HEK293 (cell line): ENCODE measurements at regions not wholly inside any gene's neighbourhood (a gene's known extent, or its start where the extent isn't known, plus 50 kb on each side); places are given as distances from the start of the nearest gene placed in this dataset.
"Not testable (repeated sequence)": the region's sequence is repeated elsewhere in the genome, so short reads cannot be mapped to it uniquely, and the experiment has no call there.

Experiments used
- CTCF ChIA-PET: fragments of 350-600 bp; formaldehyde crosslinking; extraction: SDS; loops from one replicate; lab custom pipeline; 2021; ENCODE audit warnings: antibody characterized with exemption; lab: Yijun Ruan, JAX
- POLR2A ChIA-PET: fragments of 300-600 bp; formaldehyde crosslinking; extraction: SDS; loops from one replicate; lab custom pipeline; 2020; ENCODE audit warnings: antibody characterized with exemption, inconsistent platforms; lab: Yijun Ruan, JAX
- H3K27ac ChIP-seq: fragments of 200-500 bp; sonication (Bioruptor generic); 2 replicates; pipeline ENCODE4 v1.5.1; 2014; ENCODE audit warnings: low read depth, low read length, control low read depth, inconsistent platforms; ENCODE audit errors: extremely low read depth
- H3K36me3 ChIP-seq, 2 experiments: fragments of 200-500 bp in 1 of 2; sonication (Bioruptor generic) in 1 of 2; 1 replicate in 1 of 2; 2 replicates in 1 of 2; pipeline ENCODE4 v1.5.1; 2014 to 2017; ENCODE audit warnings: inconsistent platforms in 2 of 2, low read length in 2 of 2; ENCODE audit not compliant: control insufficient read depth in 2 of 2, insufficient read depth in 1 of 2
- H3K4me1 ChIP-seq: fragments of 200-500 bp; sonication (Bioruptor generic); 2 replicates; pipeline ENCODE4 v1.5.1; 2014; ENCODE audit warnings: mild to moderate bottlenecking, low read length, inconsistent platforms; ENCODE audit not compliant: control insufficient read depth, insufficient read depth
- H3K4me3 ChIP-seq: 2 replicates; pipeline ENCODE4 v1.5.1; 2011; ENCODE audit warnings: low read depth, mild to moderate bottlenecking, control low read depth, low read length, moderate library complexity
- H3K9me3 ChIP-seq: fragments of 200-500 bp; sonication (Bioruptor generic); 2 replicates; pipeline ENCODE4 v1.5.1; 2014; ENCODE audit warnings: low read depth, low read length, inconsistent platforms; ENCODE audit not compliant: control insufficient read depth, insufficient read depth
- AEBP2 ChIP-seq: fragments of 450-650 bp; formaldehyde crosslinking; IDR thresholded peaks from 2 replicates; pipeline ENCODE4 v1.5.1; 2016; ENCODE audit warnings: missing biosample characterization, missing genetic modification characterization, borderline replicate concordance
- CTCF ChIP-seq: fragments of 450-650 bp; formaldehyde crosslinking; IDR thresholded peaks from 2 replicates; pipeline ENCODE4 v1.5.1; 2016; ENCODE audit warnings: missing biosample characterization, missing genetic modification characterization
- GLI2 ChIP-seq: fragments of 450-650 bp; formaldehyde crosslinking; IDR thresholded peaks from 2 replicates; pipeline ENCODE4; 2017; ENCODE audit warnings: missing biosample characterization, missing genetic modification characterization, low read depth, borderline replicate concordance
- INSM2 ChIP-seq: fragments of 450-650 bp; formaldehyde crosslinking; IDR thresholded peaks from 2 replicates; pipeline ENCODE4 v1.5.1; 2016; ENCODE audit warnings: missing biosample characterization, missing genetic modification characterization
- KLF1 ChIP-seq: fragments of 450-650 bp; formaldehyde crosslinking; IDR thresholded peaks from 2 replicates; pipeline ENCODE4 v1.5.1; 2016; ENCODE audit warnings: missing biosample characterization, missing genetic modification characterization
- SETDB1 ChIP-seq: IDR thresholded peaks from one replicate; pipeline ENCODE4 v1.6.1; 2017; ENCODE audit warnings: mild to moderate bottlenecking, low read length, moderate library complexity, mixed read lengths; ENCODE audit not compliant: insufficient read length
- ZBTB44 ChIP-seq: fragments of 450-650 bp; IDR thresholded peaks from 2 replicates; pipeline ENCODE4 v1.5.1; 2018; ENCODE audit warnings: missing biosample characterization, mild to moderate bottlenecking, missing genetic modification characterization
- ZEB2 ChIP-seq: fragments of 450-650 bp; formaldehyde crosslinking; IDR thresholded peaks from 2 replicates; pipeline ENCODE4 v1.5.1; 2016; ENCODE audit warnings: missing biosample characterization, missing genetic modification characterization
- ZFP69B ChIP-seq: fragments of 450-650 bp; formaldehyde crosslinking; IDR thresholded peaks from 2 replicates; pipeline ENCODE4 v1.5.1; 2016; ENCODE audit warnings: missing biosample characterization, missing genetic modification characterization
- ZNF133 ChIP-seq: fragments of 450-650 bp; formaldehyde crosslinking; IDR thresholded peaks from 2 replicates; pipeline ENCODE4 v1.5.1; 2016; ENCODE audit warnings: missing biosample characterization, missing genetic modification characterization
- ZNF138 ChIP-seq: fragments of 450-650 bp; formaldehyde crosslinking; IDR thresholded peaks from 2 replicates; pipeline ENCODE4 v1.5.1; 2016; ENCODE audit warnings: missing biosample characterization, missing genetic modification characterization, borderline replicate concordance
- ZNF140 ChIP-seq: fragments of 450-650 bp; formaldehyde crosslinking; IDR thresholded peaks from 2 replicates; pipeline ENCODE4 v1.5.1; 2016; ENCODE audit warnings: missing biosample characterization, missing genetic modification characterization
- ZNF146 ChIP-seq: fragments of 450-650 bp; formaldehyde crosslinking; IDR thresholded peaks from 2 replicates; pipeline ENCODE4 v1.5.1; 2016; ENCODE audit warnings: missing biosample characterization, missing genetic modification characterization
- ZNF184 ChIP-seq: fragments of 450-650 bp; IDR thresholded peaks from 2 replicates; pipeline ENCODE4 v1.5.1; 2018; ENCODE audit warnings: missing biosample characterization, mild to moderate bottlenecking, missing genetic modification characterization
- ZNF2 ChIP-seq: fragments of 450-650 bp; formaldehyde crosslinking; IDR thresholded peaks from 2 replicates; pipeline ENCODE4 v1.5.1; 2016; ENCODE audit warnings: missing biosample characterization, missing genetic modification characterization
- ZNF223 ChIP-seq: fragments of 450-650 bp; formaldehyde crosslinking; IDR thresholded peaks from 2 replicates; pipeline ENCODE4 v1.5.1; 2016; ENCODE audit warnings: missing biosample characterization, missing genetic modification characterization
- ZNF280D ChIP-seq: fragments of 450-650 bp; formaldehyde crosslinking; IDR thresholded peaks from 2 replicates; pipeline ENCODE4 v1.5.1; 2016; ENCODE audit warnings: missing biosample characterization, missing genetic modification characterization
- ZNF350 ChIP-seq: fragments of 450-650 bp; formaldehyde crosslinking; IDR thresholded peaks from 2 replicates; pipeline ENCODE4 v1.5.0; 2017; ENCODE audit warnings: missing biosample characterization, mild to moderate bottlenecking, missing genetic modification characterization
- ZNF37A ChIP-seq: fragments of 450-650 bp; IDR thresholded peaks from 2 replicates; pipeline ENCODE4 v1.5.1; 2018; ENCODE audit warnings: missing biosample characterization, missing genetic modification characterization
- ZNF555 ChIP-seq: fragments of 450-650 bp; formaldehyde crosslinking; conservative IDR thresholded peaks from 2 replicates; pipeline ENCODE4 v1.5.1; 2017; ENCODE audit warnings: missing biosample characterization, mild to moderate bottlenecking, missing genetic modification characterization, inconsistent platforms
- ZNF600 ChIP-seq: fragments of 450-650 bp; formaldehyde crosslinking; IDR thresholded peaks from 2 replicates; pipeline ENCODE4 v1.5.1; 2016; ENCODE audit warnings: missing biosample characterization, missing genetic modification characterization
- ZNF777 ChIP-seq: fragments of 450-650 bp; formaldehyde crosslinking; IDR thresholded peaks from 2 replicates; pipeline ENCODE4 v1.5.1; 2017; ENCODE audit warnings: missing biosample characterization, missing genetic modification characterization, borderline replicate concordance
- ZSCAN18 ChIP-seq: fragments of 450-650 bp; formaldehyde crosslinking; IDR thresholded peaks from 2 replicates; pipeline ENCODE4 v1.5.1; 2016; ENCODE audit warnings: missing biosample characterization, missing genetic modification characterization

- no peak for TF ChIP-seq CTCF
- TF ChIP-seq INSM2 (tag by site-specific recombination) = no peak
- no peak for TF ChIP-seq ZNF2 (tag by site-specific recombination)
- TF ChIP-seq ZNF223 (tag by site-specific recombination) = no peak
- no peak for TF ChIP-seq ZFP69B (tag by site-specific recombination)
- TF ChIP-seq, all 188 proteins: peak for 0
Observed at GRCh38 chr11:96875712-96876111, 485.9 kb downstream of the JRKL start (continued).

- Histone ChIP-seq H3K27ac (no peak overlapping the region), H3K4me3 (no peak overlapping the region), H3K36me3 (no peaks in the 10 kb centered on the region), H3K9me3 (no peaks in the 10 kb centered on the region), H3K4me1 (no peaks in the 10 kb centered on the region)
- ChIA-PET CTCF (interaction anchor here (0.7 kb wide), 1 partner anchor 594 kb away, joined by 3 read pairs; no protein-coding TSS in a partner anchor), POLR2A (no interaction called here)
- TF ChIP-seq KLF1 (tag by site-specific recombination) (no peak), ZNF138 (tag by site-specific recombination) (no peak), GLI2 (no peak), ZEB2 (tag by site-specific recombination) (no peak), ZNF600 (no peak), ZSCAN18 (tag by site-specific recombination) (no peak), AEBP2 (tag by site-specific recombination) (no peak), ZNF140 (tag by site-specific recombination) (no peak), ZNF133 (no peak), ZNF37A (tag by site-specific recombination) (no peak), ZNF280D (tag by site-specific recombination) (no peak), ZNF146 (no peak), SETDB1 (no peak), ZNF555 (no peak), ZNF777 (no peak), ZBTB44 (tag by site-specific recombination) (no peak), ZNF350 (tag by site-specific recombination) (no peak), ZNF184 (tag by site-specific recombination) (no peak)
Observed at GRCh38 chr11:96878299-96879051, 488.7 kb downstream of the JRKL start.

- CTCF ChIA-PET, POLR2A ChIA-PET, H3K9me3 ChIP-seq, H3K4me1 ChIP-seq, H3K27ac ChIP-seq, H3K36me3 ChIP-seq, H3K4me3 ChIP-seq: not testable (repeated sequence)
Observed at GRCh38 chr11:96882622-96883021, 492.8 kb downstream of the JRKL start.
